NOMO-1 treated with DMSO at 0.1 percent for 48 hours (cell line): ENCODE measurements at regions not wholly inside any gene's neighbourhood (a gene's known extent, or its start where the extent isn't known, plus 50 kb on each side); places are given as distances from the start of the nearest gene placed in this dataset.

Experiments
- DNase-seq: peaks from one replicate; lab custom pipeline; 2025; ENCODE audit not compliant: unreplicated experiment; lab: John Stamatoyannopoulos, UW

DNA sequence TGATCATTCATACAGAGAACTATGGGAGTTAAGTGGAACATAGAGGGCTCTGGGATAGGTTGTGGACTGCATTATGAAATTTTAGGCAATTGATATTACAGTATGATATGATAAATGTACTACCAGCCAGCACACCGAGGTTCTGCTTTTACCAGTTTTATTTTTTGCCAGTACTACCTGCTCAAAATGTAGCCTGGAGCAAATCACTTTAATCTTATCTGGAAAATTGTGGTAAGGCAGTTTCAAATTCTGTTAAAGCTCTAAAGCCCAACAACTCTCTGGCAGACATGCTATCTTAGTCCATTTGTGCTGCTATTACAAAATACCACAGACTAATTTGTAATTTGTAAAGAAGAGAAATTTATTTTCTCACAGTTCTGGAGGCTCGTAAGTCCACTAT, 474.9 kb upstream of the CWC22 start:
- DNase-seq: no peak

DNA sequence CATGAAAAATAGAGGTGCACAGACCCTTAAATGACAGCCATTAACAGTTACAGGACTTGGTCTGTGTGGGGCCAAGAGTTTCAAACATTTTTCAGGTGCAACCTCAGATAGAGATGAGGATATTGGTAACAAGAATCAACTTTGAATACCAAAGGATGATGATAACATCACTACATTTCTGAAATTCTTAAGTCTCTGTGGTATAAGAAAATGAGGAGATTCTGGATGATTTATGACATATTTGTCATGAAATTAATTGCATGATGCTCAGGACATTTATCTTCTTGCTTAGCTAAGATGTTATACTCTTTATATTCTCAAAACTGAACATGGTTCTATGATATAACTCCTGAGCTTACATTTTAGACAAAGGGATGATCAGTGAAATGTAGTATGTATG, 471.8 kb upstream of the CWC22 start:
- DNase-seq: no peak

DNA sequence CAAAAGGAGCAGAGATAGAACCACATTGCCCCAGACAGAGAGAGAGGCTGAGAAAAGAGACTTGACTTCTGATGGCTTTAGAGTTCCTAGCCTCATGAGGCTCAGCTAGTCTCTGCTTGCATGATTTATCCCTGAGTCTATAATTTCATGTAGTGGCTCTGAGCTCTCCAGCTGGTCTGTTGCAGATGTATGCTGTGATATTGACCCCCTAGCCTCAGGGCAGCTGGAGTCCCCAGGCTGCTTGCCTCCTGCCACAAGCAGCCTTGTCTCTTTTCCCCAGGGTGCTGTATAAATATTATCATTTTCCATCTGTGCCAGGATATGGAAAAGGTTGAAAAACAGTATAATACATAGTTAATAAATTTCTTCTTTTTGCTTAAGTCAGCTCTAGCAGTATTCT, 467.6 kb upstream of the CWC22 start:
- DNase-seq: no peak

DNA sequence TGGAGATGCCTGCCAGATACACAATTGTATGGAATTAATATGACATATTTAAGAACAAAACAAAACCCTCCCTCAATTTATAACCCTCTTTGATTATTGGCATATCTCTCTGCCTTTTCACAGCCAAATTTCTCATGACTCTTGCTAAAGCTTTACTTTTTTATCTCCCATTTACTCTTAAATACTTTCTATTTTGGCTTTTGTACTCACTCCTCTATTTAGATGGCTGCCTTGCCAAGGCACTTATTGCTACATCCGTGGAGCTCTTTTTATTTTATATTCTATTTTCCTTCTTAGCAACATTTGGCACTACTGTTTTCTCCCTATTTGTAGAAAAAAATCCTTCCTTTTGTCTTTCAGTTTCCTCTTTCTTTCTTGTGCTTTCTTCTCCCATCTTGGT, 466.4 kb upstream of the CWC22 start:
- no peak for DNase-seq

DNA sequence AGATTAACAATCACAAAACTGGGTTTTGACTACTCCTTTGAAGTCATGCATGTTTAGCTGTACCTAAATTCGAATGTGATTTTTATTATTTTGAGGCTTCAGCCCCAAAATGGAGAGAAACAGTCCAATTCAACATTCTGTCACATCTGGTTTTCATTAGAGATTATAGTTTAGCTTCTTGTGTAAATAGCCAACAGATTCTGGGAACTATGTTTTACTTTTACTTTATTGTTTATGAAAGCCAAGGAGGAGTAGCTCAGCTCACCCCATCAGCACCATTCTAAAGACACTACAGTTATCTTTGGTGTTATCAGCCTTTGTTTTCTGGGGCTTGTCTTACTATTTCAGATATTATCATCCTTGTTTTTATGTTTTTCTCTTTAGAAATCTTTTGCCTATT, 465.0 kb upstream of the CWC22 start:
- DNase-seq: no peak

DNA sequence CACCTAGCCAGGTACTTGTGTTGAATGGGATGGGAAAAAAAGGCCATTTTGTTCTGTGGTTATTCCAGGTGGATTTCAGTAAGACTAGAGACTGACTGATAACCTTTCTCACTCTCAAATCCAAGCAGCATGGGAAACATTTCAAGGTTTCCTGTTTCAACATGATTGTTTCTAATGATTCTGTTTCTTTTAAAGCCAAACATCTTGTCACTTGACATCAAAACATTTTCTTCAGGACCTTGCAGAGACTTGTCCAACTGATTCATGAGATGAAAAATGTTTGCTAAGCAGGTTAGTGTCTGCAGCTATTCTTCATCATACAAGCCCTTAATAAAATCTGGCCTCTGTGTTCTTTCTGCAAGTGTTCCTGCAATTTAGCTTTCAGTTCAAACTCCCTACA, 456.5 kb upstream of the CWC22 start:
- no peak for DNase-seq

DNA sequence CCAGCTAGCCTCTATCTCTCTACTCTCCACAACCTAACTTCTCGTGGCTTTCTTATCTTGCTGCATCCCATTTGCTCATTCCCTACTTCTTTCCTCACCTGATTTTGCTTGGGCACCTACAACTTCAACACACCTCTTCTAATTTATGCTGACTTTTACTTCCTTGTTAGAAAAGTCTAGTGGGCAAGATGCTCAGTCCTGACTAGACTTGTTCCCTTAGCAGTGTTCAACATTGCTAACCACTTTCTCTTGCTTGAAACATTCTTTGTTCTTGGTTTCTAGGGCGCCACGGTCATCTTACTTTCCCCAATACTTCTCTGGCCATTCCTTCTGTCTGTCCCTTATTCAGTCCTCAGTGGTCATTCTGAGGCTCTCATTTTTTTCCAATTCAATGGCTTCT, 454.7 kb upstream of the CWC22 start:
- no peak for DNase-seq

DNA sequence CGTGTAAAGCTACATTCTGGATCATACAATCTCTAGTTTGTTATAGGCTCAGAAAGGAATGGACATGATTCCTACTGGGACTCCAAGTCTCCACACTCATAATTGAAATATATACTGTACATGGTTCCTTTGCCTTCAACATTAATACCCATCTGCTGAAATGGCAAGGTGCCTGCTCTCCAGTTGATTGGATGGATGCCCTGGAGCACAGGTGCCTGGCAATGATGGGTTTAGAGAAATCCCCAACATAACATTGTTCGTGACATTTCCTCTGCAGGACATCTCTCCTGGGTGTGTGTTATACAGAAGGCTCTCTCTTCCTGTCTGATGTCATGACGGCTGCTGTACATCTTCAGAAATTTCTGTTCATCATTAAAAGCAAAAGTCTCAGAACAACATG, 449.7 kb upstream of the CWC22 start:
- DNase-seq: no peak

DNA sequence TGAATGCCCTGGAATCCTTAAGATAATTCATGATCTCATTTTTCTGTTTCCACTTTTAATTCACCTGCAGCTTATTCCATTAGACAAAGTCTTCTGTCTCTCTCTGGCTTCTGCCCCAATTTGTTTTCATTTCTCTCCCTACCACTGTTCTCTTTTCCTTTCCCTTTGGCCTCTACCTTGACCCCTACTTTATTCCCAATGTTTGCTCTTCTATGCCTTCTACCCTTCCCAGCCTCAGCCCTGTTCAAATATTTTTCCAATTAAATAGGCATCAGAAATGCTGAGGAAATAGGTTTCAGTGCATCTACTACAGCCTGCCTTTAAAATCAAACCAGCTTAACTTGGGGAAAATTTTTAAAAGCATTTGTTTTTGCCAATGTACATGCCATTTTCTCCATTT, 443.7 kb upstream of the CWC22 start:
- DNase-seq: no peak

DNA sequence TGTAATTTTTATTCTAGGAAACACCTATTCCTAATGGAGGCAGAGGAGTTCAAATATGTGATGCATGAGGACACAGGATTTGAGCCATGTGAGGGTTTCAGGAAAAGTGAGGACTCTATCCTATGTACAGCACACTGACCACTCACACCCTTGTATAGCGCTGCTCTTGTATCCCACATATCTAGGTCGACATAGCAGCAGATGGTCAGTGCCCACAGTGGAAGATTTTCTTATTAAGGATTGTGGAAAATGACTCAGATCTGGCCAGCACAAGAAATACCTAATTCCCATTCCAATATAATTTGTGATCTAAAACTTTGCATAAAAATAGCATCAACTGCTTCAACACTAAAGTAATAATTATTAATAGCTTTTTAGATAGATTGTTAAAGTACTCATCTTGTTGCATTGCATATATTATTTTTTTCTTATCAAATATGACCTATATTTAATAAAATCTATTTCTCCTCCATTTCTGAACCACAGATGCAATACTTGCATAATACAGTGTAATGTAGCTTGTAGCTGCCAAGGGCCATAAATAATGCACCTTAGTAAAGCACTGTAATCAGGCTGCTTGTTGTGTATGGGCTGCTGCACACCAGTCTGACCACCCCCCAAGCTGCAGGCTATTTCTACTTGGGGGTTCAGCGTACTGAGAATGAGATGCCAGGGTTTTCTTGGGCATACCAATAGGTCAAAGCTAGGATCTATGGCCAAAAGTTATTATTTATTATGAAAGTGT, 442.2 kb upstream of the CWC22 start:
- no peak for DNase-seq

DNA sequence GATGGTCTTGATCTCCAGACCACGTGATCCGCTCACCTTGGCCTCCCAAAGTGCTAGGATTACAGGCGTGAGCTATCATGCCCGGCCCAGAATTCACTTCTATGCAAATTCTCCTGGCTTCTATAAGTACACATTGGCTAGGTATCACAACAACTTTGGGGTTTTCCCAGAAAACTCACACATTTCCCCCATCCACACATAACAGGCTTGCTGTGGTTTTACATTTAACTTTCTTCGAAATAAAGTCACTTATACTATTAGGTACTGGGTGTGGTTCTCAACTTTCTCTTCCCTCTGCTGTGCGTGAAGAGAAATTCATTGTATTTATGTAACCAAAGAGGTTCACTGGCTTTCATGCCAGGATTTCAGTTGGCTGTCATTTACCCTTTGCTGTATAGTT, 439.4 kb upstream of the CWC22 start:
- DNase-seq: no peak

DNA sequence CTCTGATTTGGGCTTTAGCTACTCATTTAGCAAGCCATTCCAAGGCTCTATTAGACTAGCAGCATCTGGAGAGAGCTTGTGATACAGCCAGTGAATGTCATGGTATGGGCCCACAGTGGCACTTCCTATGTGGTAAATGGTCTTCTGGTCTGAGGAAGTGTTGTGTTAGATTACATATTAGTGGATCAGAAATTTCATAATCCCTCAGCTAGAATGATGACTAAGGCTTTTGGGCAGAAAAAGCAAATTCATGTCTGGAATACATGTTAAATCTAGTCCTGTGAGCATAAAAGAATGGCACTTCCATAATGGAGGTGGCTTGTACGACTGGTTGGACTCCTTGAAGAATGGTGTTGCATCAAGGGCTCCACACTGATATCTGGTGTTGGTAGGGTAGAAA, 436.8 kb upstream of the CWC22 start:
- DNase-seq: peak; percentile 76

DNA sequence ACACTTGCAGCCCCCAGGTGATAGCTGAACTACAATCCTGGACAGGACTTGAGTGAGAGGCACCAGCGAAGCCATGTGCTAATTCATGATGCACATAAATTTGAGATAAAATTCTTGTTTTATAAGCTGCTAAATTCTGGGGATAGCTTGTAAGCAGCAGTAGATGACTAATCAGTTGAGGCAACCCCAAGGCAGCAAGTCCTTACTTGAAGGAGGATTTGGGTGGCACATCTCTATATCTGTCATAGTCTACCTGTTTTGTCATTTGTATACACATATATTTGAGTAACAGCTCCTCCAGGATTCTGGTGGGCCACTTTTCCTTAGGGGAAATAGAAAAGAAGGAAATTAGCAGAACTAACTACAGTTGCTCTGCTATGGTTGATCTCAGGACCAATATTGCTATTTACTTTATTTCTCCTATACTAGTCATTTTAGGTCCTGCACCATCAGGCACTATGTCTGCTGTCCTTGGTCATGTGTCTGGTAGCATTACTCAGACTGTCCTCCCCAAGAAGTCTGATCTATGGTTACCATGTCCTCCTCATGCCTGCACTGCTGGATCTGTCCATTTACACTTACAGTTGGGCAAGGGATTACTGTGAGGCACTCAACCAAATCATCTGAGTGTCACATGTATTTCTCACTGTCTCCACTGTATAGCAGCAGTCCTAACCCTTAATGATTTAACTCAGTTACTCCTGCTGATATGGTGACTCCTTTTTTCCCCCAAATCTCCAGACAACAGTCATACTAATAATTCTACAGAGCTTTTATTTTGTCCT, 436.0 kb upstream of the CWC22 start:
- no peak for DNase-seq

DNA sequence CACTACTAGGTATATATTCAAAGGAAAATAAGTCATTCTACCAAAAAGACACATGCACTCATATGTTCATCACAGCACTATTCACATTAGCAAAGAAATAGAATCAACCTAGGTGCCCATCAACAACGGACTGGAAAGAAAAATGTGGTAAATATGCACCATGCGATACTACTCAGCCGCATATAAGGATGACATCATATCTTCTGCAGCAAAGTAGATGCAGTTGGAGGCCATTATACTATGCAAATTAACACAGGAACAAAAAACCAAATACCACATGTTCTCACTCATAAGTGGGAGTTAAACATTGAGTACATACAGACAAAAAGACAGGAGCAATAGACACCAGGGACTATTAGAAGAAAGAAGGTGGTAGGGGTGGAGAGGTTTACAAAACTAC, 412.1 kb upstream of the CWC22 start:
- DNase-seq: no peak

DNA sequence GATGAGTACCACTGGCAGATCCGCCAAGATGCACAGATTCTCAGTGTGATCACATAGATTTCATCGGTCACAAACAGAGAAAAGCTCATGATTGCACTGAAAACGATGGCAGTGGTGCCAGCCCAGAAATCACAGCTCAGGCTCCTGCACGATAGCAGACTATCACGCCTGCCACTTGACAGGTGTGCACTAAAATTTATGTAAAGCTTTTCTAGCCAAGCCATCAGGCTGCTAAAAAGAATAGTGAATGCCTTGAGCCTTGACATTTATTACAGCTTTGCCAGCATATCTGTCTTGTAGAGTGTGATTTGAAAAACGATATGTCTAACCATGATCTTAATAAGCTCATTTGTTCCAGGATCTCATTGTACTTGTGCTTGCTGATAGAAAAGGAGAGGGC, 409.5 kb upstream of the CWC22 start:
- no peak for DNase-seq

DNA sequence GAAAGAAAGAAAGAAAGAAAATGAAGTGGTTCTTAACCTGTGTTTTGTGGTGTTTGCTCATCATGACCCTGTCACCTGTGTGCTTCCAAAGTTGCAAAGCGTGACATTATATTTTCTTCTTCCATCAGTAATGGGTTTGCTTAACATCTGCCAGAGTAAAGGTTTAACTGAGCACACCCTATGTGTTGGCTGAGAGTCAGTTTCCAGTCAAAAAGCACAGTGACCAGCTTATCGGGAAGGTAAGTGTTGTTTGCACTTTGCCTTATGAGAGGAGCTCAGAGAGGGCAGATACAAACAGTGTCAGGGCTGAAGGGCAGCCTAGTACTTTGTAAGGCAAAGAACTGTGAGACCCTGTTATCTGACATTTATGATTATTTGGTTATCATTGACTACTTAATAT, 406.2 kb upstream of the CWC22 start:
- no peak for DNase-seq

DNA sequence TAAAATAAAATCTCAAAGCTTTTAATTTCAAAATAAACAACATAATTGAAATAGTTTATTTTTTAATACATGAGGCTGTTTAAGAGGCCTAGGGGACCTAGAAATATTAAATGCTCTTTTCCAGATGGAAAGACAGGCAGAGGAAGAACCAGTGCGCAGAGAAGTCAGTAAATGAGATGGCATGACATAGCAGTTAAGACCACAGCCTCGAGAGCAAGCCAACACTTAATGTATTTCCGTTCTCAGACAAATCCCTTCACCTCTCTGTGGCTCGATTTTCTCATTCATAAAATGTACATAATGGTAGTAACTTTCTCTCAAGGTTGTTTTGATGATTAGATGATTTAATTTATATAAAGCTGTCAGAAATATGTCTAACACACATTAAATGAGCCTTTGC, 405.1 kb upstream of the CWC22 start:
- no peak for DNase-seq

DNA sequence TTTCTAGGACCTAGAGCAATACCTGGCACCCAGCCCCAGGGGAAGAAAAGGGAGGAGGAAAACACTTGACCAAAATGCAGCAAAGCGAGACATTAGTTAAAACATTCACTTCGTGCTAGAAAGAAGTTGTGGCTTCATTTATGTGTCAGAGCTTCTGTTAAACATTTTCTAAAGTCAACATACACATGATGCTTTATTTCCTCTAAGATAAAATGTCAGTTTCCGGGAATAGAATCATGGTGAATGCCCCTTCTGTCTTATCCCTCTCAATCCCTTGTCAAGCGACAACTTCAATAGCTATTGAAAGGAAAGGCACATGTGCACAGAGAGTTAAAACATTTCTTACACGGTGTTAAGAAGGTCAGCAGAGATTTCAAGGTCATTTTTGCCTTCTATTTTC, 404.6 kb upstream of the CWC22 start:
- DNase-seq: no peak

DNA sequence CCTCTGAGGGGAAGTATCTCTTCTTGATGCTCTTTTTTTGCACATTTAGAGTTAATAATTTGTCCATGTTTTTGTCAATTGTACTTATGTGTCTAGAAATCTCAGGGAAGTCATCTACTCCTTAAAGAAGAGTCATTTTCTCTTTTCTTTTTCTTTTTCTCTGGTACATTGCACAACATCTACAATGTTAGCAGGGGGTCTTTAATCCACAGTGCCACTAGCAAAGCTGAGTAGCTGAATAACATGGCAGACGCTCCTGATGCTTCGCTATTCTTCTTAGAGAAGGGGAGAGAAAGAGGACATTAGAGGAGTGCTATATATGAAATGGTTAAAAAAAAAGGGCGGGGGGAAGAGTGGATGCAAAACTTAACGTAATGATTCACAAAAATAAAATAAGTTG, 399.6 kb upstream of the CWC22 start:
- no peak for DNase-seq

DNA sequence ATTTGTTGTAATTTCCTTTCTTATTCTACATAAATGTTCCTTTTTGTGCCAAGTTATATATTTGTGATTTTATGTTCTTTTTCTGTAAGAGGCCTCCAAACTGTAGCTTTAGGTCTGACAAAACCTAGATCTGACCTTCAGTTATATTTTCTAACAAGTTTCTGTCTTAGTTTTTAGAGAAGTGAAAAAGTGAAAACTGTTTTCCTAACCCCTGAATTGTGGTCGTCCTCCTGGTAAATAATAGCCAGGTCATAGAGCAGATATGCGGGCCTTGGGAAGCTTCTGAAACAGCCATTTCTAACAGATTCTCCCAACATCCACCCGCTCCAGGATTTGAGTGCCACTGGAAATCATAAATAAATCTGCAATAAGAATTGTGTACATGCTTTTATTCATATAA, 398.4 kb upstream of the CWC22 start:
- peak; percentile 65 for DNase-seq

DNA sequence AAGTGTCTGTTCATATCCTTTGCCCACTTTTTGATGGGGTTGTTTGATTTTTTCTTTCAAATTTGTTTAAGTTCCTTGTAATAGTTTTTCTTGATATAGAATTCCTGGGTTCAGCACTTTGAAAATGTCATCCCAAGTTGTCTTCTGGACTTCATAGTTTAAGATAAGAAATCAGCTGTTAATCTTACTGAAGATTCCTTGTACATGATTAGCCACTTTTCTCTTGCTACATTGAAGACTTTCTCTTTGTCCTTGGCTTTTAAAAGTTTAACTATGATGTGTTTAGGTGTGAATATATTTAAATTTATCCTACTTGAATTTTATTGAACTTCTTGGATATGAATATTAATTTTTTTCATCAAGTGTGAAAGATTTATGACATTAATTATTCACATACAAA, 387.2 kb upstream of the CWC22 start:
- no peak for DNase-seq

DNA sequence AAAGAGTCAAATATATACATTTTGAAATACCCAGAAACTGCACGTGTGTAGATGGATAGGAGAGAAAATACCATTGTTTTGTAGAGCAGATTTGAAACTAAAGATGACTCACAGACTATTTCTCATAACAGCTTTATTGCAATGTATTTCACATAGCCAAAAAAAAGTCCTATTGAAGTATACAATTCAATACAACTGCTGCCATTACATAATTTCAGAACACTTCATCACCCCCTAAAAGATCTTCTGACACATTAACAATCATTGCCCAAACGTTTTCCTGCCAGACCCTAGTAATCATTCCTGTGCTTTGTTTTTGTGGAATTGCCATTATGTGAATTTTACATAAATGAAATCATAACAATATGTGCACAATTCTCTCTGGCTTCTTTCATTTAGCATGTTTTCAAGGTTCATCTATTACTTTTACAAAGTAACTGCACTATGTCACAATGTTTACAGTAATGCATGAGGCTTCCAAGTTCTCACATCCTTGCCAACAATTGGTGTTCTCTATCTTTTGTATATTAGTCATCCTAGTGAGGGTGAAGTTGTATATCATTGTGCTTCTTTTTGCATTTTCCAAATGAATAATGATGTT, 378.6 kb upstream of the CWC22 start:
- no peak for DNase-seq
